CD4-positive, alpha-beta memory T cell (primary cell): ENCODE measurements at regions not wholly inside any gene's neighbourhood (a gene's known extent, or its start where the extent isn't known, plus 50 kb on each side); places are given as distances from the start of the nearest gene placed in this dataset.
"Not testable (repeated sequence)": the region's sequence is repeated elsewhere in the genome, so short reads cannot be mapped to it uniquely, and the experiment has no call there.

Experiments
- CTCF ChIA-PET: fragments of 350-600 bp; sonication (Branson Sonifier 250); formaldehyde crosslinking; loops from one replicate; lab custom pipeline; 2021; ENCODE audit warnings: inconsistent platforms; ENCODE audit not compliant: partially characterized antibody; lab: Charles Lee
- POLR2A ChIA-PET: fragments of 350-600 bp; sonication (Branson Sonifier 250); formaldehyde crosslinking; loops from one replicate; lab custom pipeline; 2021; ENCODE audit not compliant: partially characterized antibody; lab: Charles Lee
- DNase-seq, 5 donors: peaks; one replicate each; pipeline versions ENCODE4 v3.0.0 to v3.0.0-alpha.2; 2020 to 2022; ENCODE audit warnings: mixed read lengths in 1 of 5
- H3K27ac ChIP-seq: one replicate; pipeline ENCODE4 v1.7.0; 2013; ENCODE audit warnings: low read depth, low read length
- H3K27me3 ChIP-seq: 2 replicates; pipeline ENCODE4 v1.7.0; 2013; ENCODE audit warnings: mild to moderate bottlenecking, low read length, moderate library complexity; ENCODE audit not compliant: insufficient read depth
- H3K36me3 ChIP-seq: 2 replicates; pipeline ENCODE4 v1.7.0; 2013; ENCODE audit warnings: mild to moderate bottlenecking, low read length, moderate library complexity; ENCODE audit not compliant: insufficient read depth
- H3K4me1 ChIP-seq: 2 replicates; pipeline ENCODE4 v1.7.0; 2013; ENCODE audit warnings: mild to moderate bottlenecking, low read length, moderate library complexity; ENCODE audit not compliant: insufficient read depth
- H3K4me3 ChIP-seq, 2 donors: one replicate each; pipeline ENCODE4 v1.7.0; 2013; ENCODE audit warnings: low read length in 2 of 2, mild to moderate bottlenecking in 1 of 2
- H3K9me3 ChIP-seq, 2 donors: one replicate each; pipeline ENCODE4 v1.7.0; 2013; ENCODE audit warnings: low read length in 2 of 2, control low read depth in 1 of 2; ENCODE audit not compliant: control insufficient read depth in 1 of 2
- H3K27ac Mint-ChIP-seq, 7 donors: one replicate each; pipeline ENCODE4 v1.8.0; 2020 to 2021; ENCODE audit warnings: mixed read lengths in 7 of 7, mild to moderate bottlenecking in 6 of 7, inconsistent platforms in 3 of 7, moderate library complexity in 3 of 7
- H3K27me3 Mint-ChIP-seq, 2 donors: one replicate each; pipeline ENCODE4 v1.8.0; 2020 to 2021; ENCODE audit warnings: mixed read lengths in 2 of 2
- H3K36me3 Mint-ChIP-seq, 2 donors: one replicate each; pipeline ENCODE4 v1.8.0; 2020 to 2021; ENCODE audit warnings: mixed read lengths in 2 of 2, inconsistent platforms in 1 of 2, mild to moderate bottlenecking in 1 of 2
- H3K4me1 Mint-ChIP-seq, 4 donors: one replicate each; pipeline ENCODE4 v1.8.0; 2020 to 2021; ENCODE audit warnings: mixed read lengths in 4 of 4, mild to moderate bottlenecking in 1 of 4
- H3K4me3 Mint-ChIP-seq, 8 donors: one replicate each; pipeline ENCODE4 v1.8.0; 2020 to 2021; ENCODE audit warnings: mixed read lengths in 8 of 8, mild to moderate bottlenecking in 7 of 8, moderate library complexity in 6 of 8, inconsistent platforms in 3 of 8
- H3K9me3 Mint-ChIP-seq, 8 donors: one replicate each; pipeline ENCODE4 v1.8.0; 2020 to 2021; ENCODE audit warnings: mixed read lengths in 8 of 8, mild to moderate bottlenecking in 5 of 8, inconsistent platforms in 3 of 8, moderate library complexity in 1 of 8
- intact Hi-C: fragments of 100-400 bp; cut with micrococcal nuclease; formaldehyde crosslinking; loops from one replicate; pipeline ENCODE4 v1.15.1; 2023

- Mint-ChIP-seq H3K27ac (no peak overlapping the region), H3K4me1 (no peaks in the 10 kb centered on the region), H3K27me3 (peaks cover 0 to 4% of the 10 kb centered on the region in 2 donors), H3K4me3 (no peak overlapping the region), H3K9me3 (peaks cover 0 to 4% (median 0%) of the 10 kb centered on the region in 8 donors), H3K36me3 (no peaks in the 10 kb centered on the region)
- H3K4me1 ChIP-seq, result no peaks in the 10 kb centered on the region
- DNase-seq, result no peak
- ChIA-PET POLR2A (interaction anchor here (0.6 kb wide), 1 partner anchor 49 kb away, joined by 3 read pairs; no protein-coding TSS in a partner anchor), CTCF (no interaction called here)
- H3K9me3 ChIP-seq, result no peaks in the 10 kb centered on the region
- H3K36me3 ChIP-seq, result no peaks in the 10 kb centered on the region
- no peak overlapping the region for H3K27ac ChIP-seq
- intact Hi-C loops, result no loop called here
- no peak overlapping the region for H3K4me3 ChIP-seq
- H3K27me3 ChIP-seq, result no peaks in the 10 kb centered on the region
Observed at GRCh38 chrX:46029777-46030176, 515.4 kb downstream of the ZNF674 start.

GRCh38 chrX:46016296-46016695 is 528.9 kb downstream of the ZNF674 start:
- Histone ChIP-seq H3K4me3 (no peak overlapping the region), H3K9me3 (no peaks in the 10 kb centered on the region), H3K27me3 (no peaks in the 10 kb centered on the region), H3K27ac (no peak overlapping the region), H3K4me1 (no peaks in the 10 kb centered on the region), H3K36me3 (no peaks in the 10 kb centered on the region)
- intact Hi-C loops, result no loop called here
- no peaks in the 10 kb centered on the region for H3K4me1 Mint-ChIP-seq
- ChIA-PET POLR2A (no interaction called here), CTCF (no interaction called here)
- H3K36me3 Mint-ChIP-seq, result no peaks in the 10 kb centered on the region
- H3K27me3 Mint-ChIP-seq, result peaks cover 2 to 6% of the 10 kb centered on the region in 2 donors
- no peak for DNase-seq
- H3K4me3 Mint-ChIP-seq, result no peak overlapping the region
- peak overlapping the region in 1 of 7 donors; percentile 56 for H3K27ac Mint-ChIP-seq
- H3K9me3 Mint-ChIP-seq, result no peaks in the 10 kb centered on the region

GRCh38 chrX:46015653-46016052 is 529.6 kb downstream of the ZNF674 start:
- no peaks in the 10 kb centered on the region for H3K9me3 ChIP-seq
- H3K4me3 Mint-ChIP-seq, result no peak overlapping the region
- DNase-seq, result no peak
- no peaks in the 10 kb centered on the region for H3K36me3 ChIP-seq
- no peaks in the 10 kb centered on the region for H3K4me1 ChIP-seq
- no peak overlapping the region for H3K27ac Mint-ChIP-seq
- H3K36me3 Mint-ChIP-seq, result no peaks in the 10 kb centered on the region
- CTCF ChIA-PET, result no interaction called here
- H3K27me3 ChIP-seq, result no peaks in the 10 kb centered on the region
- no peak overlapping the region for H3K4me3 ChIP-seq
- no peak overlapping the region for H3K27ac ChIP-seq
- H3K27me3 Mint-ChIP-seq, result peaks cover 2 to 4% of the 10 kb centered on the region in 2 donors
- no peaks in the 10 kb centered on the region for H3K9me3 Mint-ChIP-seq
- no peaks in the 10 kb centered on the region for H3K4me1 Mint-ChIP-seq
- POLR2A ChIA-PET, result no interaction called here
- intact Hi-C loops, result no loop called here

- intact Hi-C loops, result no loop called here
- H3K9me3 ChIP-seq, result no peaks in the 10 kb centered on the region
- Mint-ChIP-seq H3K9me3 (peaks cover 0 to 13% (median 7%) of the 10 kb centered on the region in 8 donors), H3K27ac (no peak overlapping the region), H3K4me3 (no peak overlapping the region), H3K4me1 (no peaks in the 10 kb centered on the region), H3K36me3 (no peaks in the 10 kb centered on the region), H3K27me3 (peaks cover 2 to 4% of the 10 kb centered on the region in 2 donors)
- no peak overlapping the region for H3K27ac ChIP-seq
- no peaks in the 10 kb centered on the region for H3K36me3 ChIP-seq
- DNase-seq, result no peak
- H3K4me1 ChIP-seq, result no peaks in the 10 kb centered on the region
- POLR2A ChIA-PET, result no interaction called here
- H3K4me3 ChIP-seq, result no peak overlapping the region
- CTCF ChIA-PET, result no interaction called here
- H3K27me3 ChIP-seq, result no peaks in the 10 kb centered on the region
Observed at GRCh38 chrX:45992402-45993123, 552.7 kb downstream of the ZNF674 start.

GRCh38 chrX:45986971-45987370 is 558.2 kb downstream of the ZNF674 start:
- H3K9me3 ChIP-seq, result no peaks in the 10 kb centered on the region
- no peak overlapping the region for H3K27ac ChIP-seq
- intact Hi-C loops, result no loop called here
- Mint-ChIP-seq H3K4me3 (no peak overlapping the region), H3K27ac (no peak overlapping the region), H3K36me3 (no peaks in the 10 kb centered on the region), H3K27me3 (peaks cover 0 to 3% of the 10 kb centered on the region in 2 donors), H3K4me1 (no peaks in the 10 kb centered on the region), H3K9me3 (peaks cover 0 to 8% (median 5%) of the 10 kb centered on the region in 8 donors)
- no peaks in the 10 kb centered on the region for H3K27me3 ChIP-seq
- DNase-seq, result no peak
- ChIA-PET CTCF (no interaction called here), POLR2A (no interaction called here)
- no peak overlapping the region for H3K4me3 ChIP-seq
- no peaks in the 10 kb centered on the region for H3K4me1 ChIP-seq
- no peaks in the 10 kb centered on the region for H3K36me3 ChIP-seq

GRCh38 chrX:45986081-45986480 is 559.1 kb downstream of the ZNF674 start:
- no peak overlapping the region for H3K4me3 Mint-ChIP-seq
- DNase-seq, result no peak
- H3K27ac Mint-ChIP-seq, result no peak overlapping the region
- CTCF ChIA-PET, result no interaction called here
- no peaks in the 10 kb centered on the region for H3K4me1 Mint-ChIP-seq
- peaks cover 0 to 12% (median 6%) of the 10 kb centered on the region in 8 donors for H3K9me3 Mint-ChIP-seq
- Histone ChIP-seq H3K4me3 (no peak overlapping the region), H3K27ac (no peak overlapping the region), H3K9me3 (no peaks in the 10 kb centered on the region), H3K36me3 (no peaks in the 10 kb centered on the region), H3K4me1 (no peaks in the 10 kb centered on the region), H3K27me3 (no peaks in the 10 kb centered on the region)
- intact Hi-C loops, result no loop called here
- H3K27me3 Mint-ChIP-seq, result peaks cover 0 to 3% of the 10 kb centered on the region in 2 donors
- H3K36me3 Mint-ChIP-seq, result no peaks in the 10 kb centered on the region
- POLR2A ChIA-PET, result no interaction called here

- H3K27me3 ChIP-seq, H3K4me3 ChIP-seq, H3K27ac ChIP-seq, H3K4me1 ChIP-seq, H3K4me1 Mint-ChIP-seq, CTCF ChIA-PET, DNase-seq, H3K27ac Mint-ChIP-seq, H3K27me3 Mint-ChIP-seq, H3K9me3 ChIP-seq, intact Hi-C loops, H3K36me3 ChIP-seq, H3K4me3 Mint-ChIP-seq, H3K36me3 Mint-ChIP-seq, POLR2A ChIA-PET: not testable (repeated sequence)
- peaks cover 0 to 13% (median 6%) of the 10 kb centered on the region in 8 donors for H3K9me3 Mint-ChIP-seq
Observed at GRCh38 chrX:45982958-45983727, 562.1 kb downstream of the ZNF674 start.
